Stimulated activated CD4-positive, alpha-beta T cell treated with anti-CD3 and anti-CD28 coated beads, Interleukin-12 subunit alpha, Interleukin-12 subunit beta, amount 100 ng/mL, for 48 hours (primary cell): ENCODE measurements at regions not wholly inside any gene's neighbourhood (a gene's known extent, or its start where the extent isn't known, plus 50 kb on each side); places are given as distances from the start of the nearest gene placed in this dataset.

Experiments used
- DNase-seq, 3 donors: peaks; one replicate each; pipeline ENCODE4 v3.0.0-alpha.2; 2020; ENCODE audit warnings: low read depth in 2 of 3, low spot score in 1 of 3

DNA sequence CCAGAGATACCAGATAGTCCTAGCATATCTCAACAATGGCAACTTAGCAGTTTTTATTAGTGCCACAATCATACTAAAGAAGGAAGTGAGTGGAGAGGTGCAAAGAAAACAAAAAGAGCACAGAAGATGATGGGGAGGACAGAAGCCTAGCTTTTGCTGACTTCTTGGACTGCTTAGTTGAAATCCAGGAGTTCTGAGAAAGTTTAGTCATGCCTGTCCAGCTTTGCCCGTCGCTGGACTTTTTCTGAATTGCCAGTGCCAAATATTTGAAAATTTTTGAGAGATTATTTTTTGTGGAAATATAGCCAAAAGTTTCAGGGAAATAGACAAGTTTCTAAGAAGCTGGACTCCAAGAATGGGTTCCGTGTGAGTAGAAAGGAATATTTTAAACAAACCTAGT lies 558.7 kb upstream of the TNP1 start:
- no peak for DNase-seq

- no peak for DNase-seq
These were observed 558.2 kb upstream of the TNP1 start for GRCh38 chr2:217418090-217418489.

GRCh38 chr2:217417536-217417935 lies 557.7 kb upstream of the TNP1 start:
- no peak for DNase-seq

DNA sequence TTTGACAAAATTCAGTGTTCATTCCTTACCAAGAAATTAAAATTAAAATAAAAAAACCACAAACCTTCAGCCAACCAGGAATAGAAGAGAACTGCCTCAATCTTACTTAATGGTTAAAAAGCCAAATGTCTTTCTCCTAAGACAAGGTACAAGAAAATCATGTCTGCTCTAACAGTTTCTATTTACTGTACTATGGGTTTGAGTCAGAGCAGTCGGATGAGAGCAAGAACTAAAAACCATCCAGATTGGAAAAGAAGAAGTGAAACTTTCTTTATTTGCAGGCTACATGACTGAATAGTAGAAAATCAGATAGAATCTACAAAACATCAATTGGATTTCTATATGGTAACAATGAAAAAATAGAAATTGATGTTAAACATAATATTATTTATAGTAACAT lies 555.5 kb upstream of the TNP1 start:
- no peak for DNase-seq

DNA sequence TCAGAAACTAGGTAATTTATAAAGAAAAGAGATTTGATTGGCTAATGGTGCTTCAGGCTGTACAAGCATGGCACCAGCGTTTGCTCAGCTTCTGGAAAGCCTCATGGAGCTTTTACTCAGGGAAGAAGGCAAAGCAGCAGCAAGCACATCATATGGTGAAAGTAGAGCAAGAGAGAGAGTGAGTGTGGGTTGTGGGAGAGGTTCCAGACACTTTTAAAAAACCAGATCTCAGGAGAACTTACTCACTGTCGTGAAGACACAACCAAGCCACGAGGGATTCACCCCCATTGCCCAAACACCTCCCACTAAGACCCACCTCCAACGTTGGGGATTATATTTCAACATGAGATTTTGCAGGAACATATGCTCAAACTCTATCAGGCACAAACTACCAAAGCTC lies 554.6 kb upstream of the TNP1 start:
- DNase-seq: no peak

DNA sequence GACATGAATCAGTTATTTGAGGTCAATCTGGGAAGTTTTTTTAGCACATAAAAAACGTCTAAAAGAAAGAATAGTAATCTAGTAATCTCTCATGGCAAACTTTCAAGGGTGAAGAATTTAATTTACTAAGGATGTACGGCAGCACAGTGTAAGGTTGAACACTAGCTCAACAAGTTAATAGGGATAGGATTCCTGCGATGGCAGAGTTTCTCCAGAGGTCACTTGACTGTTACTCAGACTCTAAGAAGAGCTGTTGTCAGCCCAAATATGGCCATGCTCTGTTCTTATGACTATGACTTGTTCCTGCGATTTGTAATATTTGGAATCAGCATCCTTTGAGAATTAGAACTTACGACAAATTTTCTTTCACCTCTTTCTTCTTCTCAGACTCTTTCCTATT lies 553.3 kb upstream of the TNP1 start:
- DNase-seq: no peak

DNA sequence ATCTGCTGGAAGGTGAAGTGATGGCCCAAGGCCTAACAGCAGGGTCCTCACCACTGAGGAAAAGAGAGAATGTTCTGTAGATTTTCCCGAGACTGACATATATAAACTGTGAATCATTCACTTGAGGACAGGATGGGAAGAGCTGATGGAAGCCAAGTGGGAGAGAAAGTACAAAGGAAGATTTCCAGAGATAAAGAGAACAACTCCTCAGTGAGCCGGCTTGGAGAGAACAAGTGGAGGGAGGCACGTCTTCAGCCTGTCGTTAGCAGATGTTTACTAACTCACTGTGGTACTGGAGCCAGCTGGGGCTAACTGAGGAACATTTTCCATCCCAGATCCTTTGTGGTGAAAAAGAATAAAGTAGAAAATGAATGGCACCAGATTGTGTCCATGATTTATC lies 552.9 kb upstream of the TNP1 start:
- DNase-seq: no peak

GRCh38 chr2:217412277-217412676 lies 552.4 kb upstream of the TNP1 start:
- DNase-seq: no peak

GRCh38 chr2:217410681-217410960 lies 550.8 kb upstream of the TNP1 start:
- no peak for DNase-seq

DNA sequence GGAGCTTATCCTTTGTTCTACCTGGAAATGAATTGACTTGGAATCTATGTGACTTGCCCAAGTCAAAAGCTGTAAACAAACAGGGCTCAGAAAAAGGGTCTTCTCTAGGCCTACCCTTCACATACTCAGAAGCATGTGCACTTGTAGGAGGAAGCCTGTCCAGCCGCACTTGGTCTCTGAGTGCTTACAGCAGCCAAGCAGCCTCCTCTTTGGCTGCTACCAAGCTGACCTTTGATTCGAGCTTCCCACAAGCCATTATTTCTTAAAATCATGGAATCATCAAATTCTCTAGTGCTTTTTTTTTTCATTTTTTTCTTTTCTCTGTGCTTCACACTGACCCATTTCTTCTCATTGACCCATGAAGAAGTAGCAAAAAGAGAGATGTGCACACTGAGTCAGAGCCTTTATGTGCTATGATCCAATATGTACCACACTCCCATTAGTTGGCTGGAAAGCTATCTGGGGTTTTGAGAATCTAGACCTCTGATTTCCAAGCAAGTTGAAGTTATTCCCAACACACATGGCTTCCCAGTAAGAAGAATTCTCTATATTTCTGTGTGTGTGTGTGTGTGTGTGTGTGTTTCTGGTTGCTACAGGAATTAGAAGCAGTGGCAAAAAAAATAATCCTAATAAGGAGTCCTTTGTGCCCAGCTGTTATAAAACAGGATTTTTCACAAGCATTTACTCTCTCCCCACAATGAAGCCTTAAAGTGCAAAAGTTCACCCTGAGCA lies 550.3 kb upstream of the TNP1 start:
- no peak for DNase-seq

GRCh38 chr2:217407362-217407761 lies 547.5 kb upstream of the TNP1 start:
- no peak for DNase-seq

- no peak for DNase-seq
These were observed 544.4 kb upstream of the TNP1 start for GRCh38 chr2:217404236-217404760.

DNA sequence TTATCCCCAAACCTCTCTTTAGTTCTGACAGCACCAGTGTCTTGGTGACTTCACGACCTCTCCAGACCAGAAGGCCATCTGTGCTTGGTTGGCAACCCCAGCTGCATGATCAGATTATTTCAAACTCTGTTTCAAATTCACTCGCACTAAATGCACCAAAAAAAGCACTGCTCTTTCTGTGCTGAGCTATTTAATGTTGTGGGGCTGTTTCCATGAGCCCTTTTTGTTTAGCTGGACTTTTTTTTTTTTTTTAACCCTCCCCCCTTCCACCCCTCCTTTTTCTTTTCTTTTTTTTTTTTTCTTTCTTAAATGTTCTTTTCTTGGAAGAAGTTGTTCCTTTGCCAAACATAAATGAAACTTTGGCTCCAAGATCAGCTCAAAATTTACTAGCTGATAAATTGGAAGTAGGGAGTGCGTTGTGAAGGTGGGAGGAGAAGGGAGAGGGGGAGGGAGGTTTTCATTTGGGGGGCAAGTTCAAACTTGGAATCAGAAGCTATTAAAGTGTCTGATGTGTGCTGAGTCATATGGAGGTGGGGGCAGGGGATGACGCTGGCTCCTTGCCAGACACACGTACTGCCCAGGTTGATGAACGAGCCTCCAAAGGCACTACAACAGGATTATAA lies 543.0 kb upstream of the TNP1 start:
- DNase-seq: no peak

DNA sequence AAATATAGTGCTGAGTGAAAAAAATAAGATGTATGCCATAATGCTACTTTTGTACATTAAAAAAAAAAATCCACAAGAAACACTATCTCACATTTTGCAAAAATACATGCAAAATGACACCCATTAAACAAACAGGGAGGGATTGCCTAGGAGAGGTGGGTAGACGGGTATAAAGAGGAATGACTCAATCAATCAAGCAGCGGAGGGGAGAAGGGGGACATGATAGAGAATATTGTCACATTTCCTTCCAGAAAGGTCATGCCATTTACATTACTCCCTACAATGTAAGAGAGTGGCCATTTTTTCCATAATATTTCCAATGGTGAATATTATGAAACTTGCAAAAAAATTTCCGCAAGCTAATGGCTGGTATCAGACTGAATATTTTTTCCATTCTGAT lies 542.3 kb upstream of the TNP1 start:
- DNase-seq: no peak

- DNase-seq: no peak
These were observed 539.4 kb upstream of the TNP1 start for GRCh38 chr2:217399291-217399690.

DNA sequence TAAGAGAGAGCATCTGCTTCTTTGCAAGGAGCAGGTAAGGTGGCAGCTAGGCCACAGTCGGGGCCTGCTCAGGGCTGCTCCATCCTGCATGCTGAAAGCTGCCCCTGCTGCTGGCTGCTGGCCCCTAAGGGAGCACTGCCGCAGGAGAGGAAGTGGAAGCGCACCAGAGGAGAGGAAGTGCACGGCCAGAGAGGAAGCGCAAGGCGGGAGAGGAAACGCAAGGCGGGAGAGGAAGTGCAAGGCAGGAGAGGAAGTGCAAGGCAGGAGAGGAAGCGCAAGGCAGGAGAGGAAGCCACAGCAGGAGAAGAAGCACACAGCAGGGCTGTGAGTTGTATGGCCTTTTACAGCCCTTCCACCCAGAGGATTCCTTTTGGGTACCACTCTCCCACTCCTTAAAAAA lies 539.0 kb upstream of the TNP1 start:
- no peak for DNase-seq

GRCh38 chr2:217398101-217398500 lies 538.2 kb upstream of the TNP1 start:
- no peak for DNase-seq

DNA sequence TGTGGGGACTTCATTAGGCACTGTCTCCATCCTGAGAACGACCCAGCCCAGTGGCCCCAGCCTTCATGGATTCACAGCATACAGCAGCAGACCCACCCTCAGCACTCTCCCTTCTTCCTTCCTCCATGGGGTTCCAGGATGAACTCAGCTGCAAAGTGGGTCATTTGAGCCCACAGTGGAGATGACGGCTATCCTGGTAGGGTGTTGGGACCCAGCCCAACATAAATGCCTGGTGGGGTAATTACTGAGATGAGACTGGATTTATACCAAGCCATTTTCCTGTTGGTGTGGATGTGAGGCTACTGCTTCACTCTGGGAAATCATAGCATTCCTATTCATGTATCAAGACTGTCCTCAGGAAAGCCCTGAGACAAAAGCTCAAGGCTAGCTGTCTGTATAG lies 536.7 kb upstream of the TNP1 start:
- DNase-seq: no peak

DNA sequence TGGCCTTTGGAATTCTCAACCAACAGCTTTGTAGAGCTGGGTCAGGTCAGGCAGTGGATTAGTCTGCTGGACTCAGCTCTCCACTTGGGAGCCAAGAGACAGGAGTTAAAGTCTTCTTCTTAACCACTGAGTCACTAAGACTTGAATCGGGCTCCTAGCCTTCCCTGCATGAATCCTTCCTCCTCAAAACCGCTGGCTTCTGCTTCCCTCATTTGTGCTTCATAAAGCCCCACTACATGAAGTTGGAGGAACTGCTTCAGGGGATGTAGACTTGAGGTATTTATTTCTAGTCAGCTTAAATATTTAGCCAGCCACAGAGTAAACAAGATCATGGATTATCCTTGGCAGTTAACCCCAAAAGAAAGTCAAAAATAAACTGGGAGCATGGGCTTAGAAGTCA lies 536.3 kb upstream of the TNP1 start:
- DNase-seq: no peak

DNA sequence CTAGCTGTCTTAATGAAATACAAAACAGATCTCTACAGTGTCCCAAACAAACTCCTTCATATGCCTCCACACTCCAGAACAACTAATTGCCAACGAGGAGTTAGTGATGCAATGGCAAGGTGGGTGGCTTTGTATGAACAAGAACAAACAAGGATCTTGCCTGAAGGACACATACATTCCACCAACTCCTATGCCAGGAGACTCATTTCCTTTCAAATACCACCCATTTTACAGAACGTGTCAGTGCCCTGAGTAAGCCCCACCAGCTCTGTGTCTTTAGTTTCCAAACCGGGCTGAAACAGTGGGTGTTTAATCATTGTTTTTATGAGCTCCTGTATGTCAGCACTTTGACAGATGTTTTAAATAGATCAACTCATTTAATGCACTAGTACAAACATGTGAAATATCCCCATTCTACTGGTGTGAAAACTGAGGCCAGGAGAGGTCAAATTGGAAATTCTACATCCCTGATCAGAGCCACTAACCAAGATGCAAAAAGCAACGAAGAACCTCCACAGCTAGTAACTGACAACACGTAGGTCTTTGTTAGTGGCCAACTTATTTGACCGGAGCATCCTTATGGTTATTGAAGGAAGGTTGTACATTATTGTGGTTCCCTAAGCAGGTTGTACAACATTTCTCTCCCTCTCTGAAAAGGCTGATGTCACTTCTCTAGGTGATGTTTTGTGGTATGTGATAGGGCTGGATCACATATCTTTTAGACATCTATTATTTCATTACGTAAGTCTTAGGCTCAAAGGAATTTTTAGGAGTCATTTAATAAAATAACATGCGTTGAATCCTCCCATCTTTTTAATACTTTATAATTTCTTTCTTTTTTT lies 534.9 kb upstream of the TNP1 start:
- DNase-seq: no peak

- no peak for DNase-seq
These were observed 533.7 kb upstream of the TNP1 start for GRCh38 chr2:217393585-217394032.

- no peak for DNase-seq
These were observed 533.2 kb upstream of the TNP1 start for GRCh38 chr2:217392930-217393584.
